ENCODE measurements at regions not wholly inside any gene's neighbourhood (a gene's known extent, or its start where the extent isn't known, plus 50 kb on each side); places are given as distances from the start of the nearest gene placed in this dataset.

GRCh38 chr18:40420675-40421074, 1534.4 kb upstream of the PIK3C3 start:
- Mint-ChIP-seq H3K36me3 (ENCODE audit: insufficient read depth, unreplicated experiment) (no peaks in the 10 kb centered on the region), H3K27me3 (ENCODE audit: insufficient read depth, unreplicated experiment) (no peaks in the 10 kb centered on the region), H3K4me3 (ENCODE audit: unreplicated experiment) (no peak overlapping the region), H3K9me3 (ENCODE audit: unreplicated experiment) (no peaks in the 10 kb centered on the region), H3K27ac (ENCODE audit: low read depth, unreplicated experiment) (no peak overlapping the region), H3K4me1 (ENCODE audit: insufficient read depth, unreplicated experiment) (no peaks in the 10 kb centered on the region)
- no TSS peak for BruUV-seq (replicated peaks)
- no peak for TF ChIP-seq CTCF (IDR thresholded peaks at IDR 0.05; ENCODE audit: unreplicated experiment)
- intact Hi-C loops (cut with micrococcal nuclease) = no loop called here
- CTCF ChIA-PET = interaction anchor here (0.5 to 0.7 kb wide), 2 partner anchors 42 to 1001 kb away, joined by 3 read pairs; no protein-coding TSS in a partner anchor
- POLR2A ChIA-PET = interaction anchor here (0.6 kb wide), 1 partner anchor 8 kb away, joined by 3 read pairs; no protein-coding TSS in a partner anchor
- no peak for DNase-seq (ENCODE audit: unreplicated experiment)

- H3K27me3 Mint-ChIP-seq (ENCODE audit: insufficient read depth, unreplicated experiment) = no peaks in the 10 kb centered on the region
- intact Hi-C loops (cut with micrococcal nuclease) = loop anchor here (10.0 kb wide), 3 partner anchors 253 to 1327 kb away; no protein-coding TSS in a partner anchor
- ChIA-PET CTCF (no interaction called here), POLR2A (no interaction called here)
- no peaks in the 10 kb centered on the region for H3K9me3 Mint-ChIP-seq (ENCODE audit: unreplicated experiment)
- no peak overlapping the region for H3K27ac Mint-ChIP-seq (ENCODE audit: low read depth, unreplicated experiment)
- H3K4me3 Mint-ChIP-seq (ENCODE audit: unreplicated experiment) = no peak overlapping the region
- no peaks in the 10 kb centered on the region for H3K36me3 Mint-ChIP-seq (ENCODE audit: insufficient read depth, unreplicated experiment)
- no peak for DNase-seq (ENCODE audit: unreplicated experiment)
- peaks cover 12% of the 10 kb centered on the region for H3K4me1 Mint-ChIP-seq (ENCODE audit: insufficient read depth, unreplicated experiment)
- BruUV-seq (replicated peaks) = no TSS peak
- TF ChIP-seq CTCF (IDR thresholded peaks at IDR 0.05; ENCODE audit: unreplicated experiment) = no peak
Measured at GRCh38 chr18:40417501-40417900, 1537.5 kb upstream of the PIK3C3 start.

- TF ChIP-seq CTCF (IDR thresholded peaks at IDR 0.05; ENCODE audit: unreplicated experiment) = no peak
- Mint-ChIP-seq H3K27me3 (ENCODE audit: insufficient read depth, unreplicated experiment) (no peaks in the 10 kb centered on the region), H3K36me3 (ENCODE audit: insufficient read depth, unreplicated experiment) (no peaks in the 10 kb centered on the region), H3K9me3 (ENCODE audit: unreplicated experiment) (no peaks in the 10 kb centered on the region), H3K4me1 (ENCODE audit: insufficient read depth, unreplicated experiment) (peaks cover 12% of the 10 kb centered on the region), H3K4me3 (ENCODE audit: unreplicated experiment) (no peak overlapping the region), H3K27ac (ENCODE audit: low read depth, unreplicated experiment) (no peak overlapping the region)
- BruUV-seq (replicated peaks) = no TSS peak
- CTCF ChIA-PET = interaction anchor here (0.8 kb wide), 1 partner anchor 13 kb away, joined by 3 read pairs; no protein-coding TSS in a partner anchor
- no peak for DNase-seq (ENCODE audit: unreplicated experiment)
- POLR2A ChIA-PET = no interaction called here
- intact Hi-C loops (cut with micrococcal nuclease) = loop anchor here (10.0 kb wide), 3 partner anchors 251 to 1329 kb away; no protein-coding TSS in a partner anchor
Measured at GRCh38 chr18:40415821-40416220, 1539.2 kb upstream of the PIK3C3 start.

- H3K27ac Mint-ChIP-seq (ENCODE audit: low read depth, unreplicated experiment) = no peak overlapping the region
- BruUV-seq (replicated peaks) = no TSS peak
- ChIA-PET POLR2A (no interaction called here), CTCF (interaction anchor here (0.8 kb wide), 1 partner anchor 13 kb away, joined by 3 read pairs; no protein-coding TSS in a partner anchor)
- no peaks in the 10 kb centered on the region for H3K36me3 Mint-ChIP-seq (ENCODE audit: insufficient read depth, unreplicated experiment)
- no peak for TF ChIP-seq CTCF (IDR thresholded peaks at IDR 0.05; ENCODE audit: unreplicated experiment)
- H3K4me3 Mint-ChIP-seq (ENCODE audit: unreplicated experiment) = no peak overlapping the region
- H3K9me3 Mint-ChIP-seq (ENCODE audit: unreplicated experiment) = no peaks in the 10 kb centered on the region
- no peak for DNase-seq (ENCODE audit: unreplicated experiment)
- no peaks in the 10 kb centered on the region for H3K27me3 Mint-ChIP-seq (ENCODE audit: insufficient read depth, unreplicated experiment)
- intact Hi-C loops (cut with micrococcal nuclease) = loop anchor here (10.0 kb wide), 3 partner anchors 250 to 1330 kb away; no protein-coding TSS in a partner anchor
- H3K4me1 Mint-ChIP-seq (ENCODE audit: insufficient read depth, unreplicated experiment) = peaks cover 12% of the 10 kb centered on the region
Measured at GRCh38 chr18:40415176-40415791, 1539.8 kb upstream of the PIK3C3 start.

All from MCF 10A (cell line).